HUDEP-2 (cell line): ENCODE measurements at regions not wholly inside any gene's neighbourhood (a gene's known extent, or its start where the extent isn't known, plus 50 kb on each side); places are given as distances from the start of the nearest gene placed in this dataset.

Experiments
- DNase-seq, 76 experiments: peaks; one replicate each; lab custom pipeline; 2025; ENCODE audit not compliant: unreplicated experiment in 76 of 76; lab: John Stamatoyannopoulos, UW

- no peak for DNase-seq
Measured at GRCh38 chr7:40915071-40915470, 780.3 kb downstream of the SUGCT start.
